Endothelial cell of umbilical vein (primary cell): ENCODE measurements at regions not wholly inside any gene's neighbourhood (a gene's known extent, or its start where the extent isn't known, plus 50 kb on each side); places are given as distances from the start of the nearest gene placed in this dataset.

Experiments
- BruUV-seq: library from RNA; stranded (reverse); fragments of 400-500 nt; replicated peaks from 2 replicates; lab custom pipeline; 2021; lab: Mats Ljungman, UMichigan
- CTCF ChIA-PET: fragments of 300-600, 350-600 bp; sonication (Branson Sonifier 250); formaldehyde crosslinking; loops from one replicate; lab custom pipeline; 2021; ENCODE audit warnings: antibody characterized with exemption, inconsistent platforms; lab: Charles Lee
- POLR2A ChIA-PET: fragments of 300-600, 350-600 bp; sonication (Branson Sonifier 250); formaldehyde crosslinking; loops from one replicate; lab custom pipeline; 2021; ENCODE audit warnings: antibody characterized with exemption, inconsistent platforms; lab: Charles Lee
- DNase-seq: peaks from one replicate; pipeline ENCODE4 v3.0.0-alpha.2; 2011; ENCODE audit warnings: low read depth, low spot score
- FAIRE-seq: peaks from 2 replicates; lab custom pipeline; 2011; peaks lifted over from hg19 to GRCh38; lab: Jason Lieb, UNC
- H2AFZ ChIP-seq: 2 replicates; pipeline ENCODE4 v1.6.0; 2012; ENCODE audit warnings: low read depth, low read length, control low read depth, inconsistent platforms
- H3K27ac ChIP-seq: 2 replicates; pipeline ENCODE4 v1.5.1; 2011; ENCODE audit warnings: low read depth, mild to moderate bottlenecking, control low read depth, low read length, moderate library complexity; ENCODE audit not compliant: insufficient read depth
- H3K27me3 ChIP-seq, 2 experiments: 2 replicates each; pipeline versions ENCODE4 v1.6.0 to v1.6.1; 2011; ENCODE audit warnings: low read length in 2 of 2, mixed read lengths in 1 of 2; ENCODE audit not compliant: control insufficient read depth in 2 of 2, insufficient read depth in 2 of 2
- H3K36me3 ChIP-seq, 2 experiments: 2 replicates in 1 of 2; 3 replicates in 1 of 2; pipeline ENCODE4 v1.5.1; 2011; ENCODE audit warnings: low read length in 2 of 2, mild to moderate bottlenecking in 1 of 2, moderate library complexity in 1 of 2; ENCODE audit not compliant: control insufficient read depth in 2 of 2, insufficient read depth in 2 of 2; ENCODE audit errors: extremely low read depth in 1 of 2
- H3K4me1 ChIP-seq: 3 replicates; pipeline ENCODE4 v1.5.1; 2011; ENCODE audit warnings: mild to moderate bottlenecking, low read length; ENCODE audit not compliant: control insufficient read depth, insufficient read depth; ENCODE audit errors: extremely low read depth
- H3K4me2 ChIP-seq: 2 replicates; pipeline ENCODE4 v1.6.1; 2011; ENCODE audit warnings: low read length, control low read depth, mixed read lengths; ENCODE audit not compliant: insufficient read depth
- H3K4me3 ChIP-seq, 3 experiments: fragments of 200-600 bp in 1 of 3; sonication (generic), shearing (Covaris generic) in 1 of 3; replicated peaks in 1 of 3; 2 replicates each; pipeline ENCODE4 v1.5.1; 2011 to 2016; ENCODE audit warnings: control low read depth in 3 of 3, low read length in 3 of 3, mild to moderate bottlenecking in 2 of 3, inconsistent platforms in 1 of 3, low read depth in 1 of 3, moderate library complexity in 1 of 3; ENCODE audit not compliant: insufficient read depth in 1 of 3
- H3K79me2 ChIP-seq: 2 replicates; pipeline ENCODE4 v1.6.0; 2012; ENCODE audit warnings: low read length, inconsistent platforms; ENCODE audit not compliant: control insufficient read depth, insufficient read depth
- H3K9ac ChIP-seq: replicated peaks from 2 replicates; pipeline ENCODE3; 2011; ENCODE audit warnings: low read length, control low read depth; ENCODE audit not compliant: insufficient read depth; ENCODE audit errors: extremely low read depth
- H3K9me1 ChIP-seq: replicated peaks from 3 replicates; pipeline ENCODE4 v1.6.0; 2011; ENCODE audit warnings: mild to moderate bottlenecking, low read length; ENCODE audit not compliant: control insufficient read depth, insufficient read depth; ENCODE audit errors: extremely low read depth
- H3K9me3 ChIP-seq: replicated peaks from 2 replicates; pipeline ENCODE4 v1.5.1; 2012; ENCODE audit warnings: low read length, inconsistent platforms; ENCODE audit not compliant: control insufficient read depth, insufficient read depth
- H4K20me1 ChIP-seq: replicated peaks from 2 replicates; pipeline ENCODE3; 2011; ENCODE audit warnings: mild to moderate bottlenecking, low read length; ENCODE audit not compliant: control insufficient read depth, insufficient read depth; ENCODE audit errors: extremely low read depth
- EZH2 ChIP-seq: IDR thresholded peaks from 2 replicates; pipeline ENCODE4 v1.6.1; 2012; ENCODE audit warnings: borderline replicate concordance, low read depth, mild to moderate bottlenecking, moderate library complexity, low read length, inconsistent platforms; ENCODE audit not compliant: severe bottlenecking
- FOS ChIP-seq: IDR thresholded peaks from 2 replicates; pipeline ENCODE4 v1.6.1; 2011; ENCODE audit warnings: mild to moderate bottlenecking, low read length, moderate library complexity, borderline replicate concordance; ENCODE audit not compliant: insufficient read depth
- GATA2 ChIP-seq: IDR thresholded peaks from 2 replicates; pipeline ENCODE4 v1.7.0; 2011; ENCODE audit warnings: low read depth, mild to moderate bottlenecking, moderate library complexity, mixed read lengths, low read length; ENCODE audit not compliant: insufficient read length, insufficient read depth
- JUN ChIP-seq: IDR thresholded peaks from 2 replicates; pipeline ENCODE4 v1.6.1; 2011; ENCODE audit warnings: borderline replicate concordance, low read depth; ENCODE audit not compliant: insufficient read length, insufficient read depth
- MYC ChIP-seq: IDR thresholded peaks from one replicate; pipeline ENCODE4 v1.6.1; 2011; ENCODE audit warnings: mild to moderate bottlenecking, low read depth, low read length
- POLR2A ChIP-seq: IDR thresholded peaks from 2 replicates; pipeline ENCODE4 v1.6.1; 2012; ENCODE audit warnings: low read depth, mild to moderate bottlenecking, control low read depth, low read length
- POLR2AphosphoS5 ChIP-seq: IDR thresholded peaks from 2 replicates; pipeline ENCODE4 v1.6.1; 2012; ENCODE audit warnings: low read depth, mild to moderate bottlenecking, control low read depth, low read length, moderate library complexity; ENCODE audit not compliant: insufficient read depth
- dilution Hi-C: fragments of 300-500 bp; cut with MboI; formaldehyde crosslinking; loops from one replicate; pipeline ENCODE4 v1.15.0; 2019; ENCODE audit warnings: low sequenced_read_pairs; ENCODE audit not compliant: extremely low pct_ligation_motif_present
- intact Hi-C: fragments of 100-400 bp; cut with micrococcal nuclease; formaldehyde crosslinking; loops from one replicate; pipeline ENCODE4 v1.10.0; 2022
- TF ChIP-seq, protein P1 (sequence below), 2 donors: IDR thresholded peaks; 1 replicate in 1 of 2; 2 replicates in 1 of 2; pipeline ENCODE4 v1.5.1; 2011; ENCODE audit warnings: low read length in 2 of 2, mild to moderate bottlenecking in 2 of 2, moderate library complexity in 2 of 2, control low read depth in 1 of 2, inconsistent platforms in 1 of 2, low read depth in 1 of 2; ENCODE audit not compliant: insufficient read depth in 1 of 2; ENCODE audit errors: extremely low read depth in 1 of 2
- TF ChIP-seq, protein P2 (sequence below): IDR thresholded peaks from 2 replicates; pipeline ENCODE4 v1.6.1; 2011; ENCODE audit not compliant: insufficient read depth, insufficient read length

DNA sequence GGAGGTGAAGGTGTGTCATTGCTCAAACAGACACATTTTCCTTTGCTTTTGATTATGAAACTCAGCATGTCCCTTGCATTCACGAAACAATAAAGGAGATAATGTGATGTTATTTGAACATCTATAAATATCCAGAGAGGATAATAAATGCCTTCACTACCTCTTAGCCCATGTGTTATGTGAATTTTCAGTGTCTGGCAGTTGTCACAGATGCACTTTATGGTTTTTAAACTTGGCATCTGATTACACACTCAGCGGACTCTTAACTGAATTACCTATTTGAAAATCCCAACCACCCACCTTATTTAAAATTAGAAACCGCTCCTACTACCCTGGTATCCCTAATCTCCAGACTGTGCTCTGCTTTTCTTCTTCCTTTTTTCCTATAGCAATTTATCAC is 254.2 kb downstream of the COG6 start:
- no peaks in the 10 kb centered on the region for H4K20me1 ChIP-seq
- no peaks in the 10 kb centered on the region for H3K4me1 ChIP-seq
- DNase-seq (no peak), FAIRE-seq (no peak)
- H2AFZ ChIP-seq, result no peak overlapping the region
- H3K36me3 ChIP-seq, result no peaks in the 10 kb centered on the region
- no peak overlapping the region for H3K4me3 ChIP-seq
- CTCF ChIA-PET, result no interaction called here
- H3K9ac ChIP-seq, result no peak overlapping the region
- intact Hi-C loops, result no loop called here
- TF ChIP-seq POLR2AphosphoS5 (no peak), JUN (no peak), GATA2 (no peak), EZH2 (no peak), FOS (no peak)
- TF ChIP-seq, protein P1, sequence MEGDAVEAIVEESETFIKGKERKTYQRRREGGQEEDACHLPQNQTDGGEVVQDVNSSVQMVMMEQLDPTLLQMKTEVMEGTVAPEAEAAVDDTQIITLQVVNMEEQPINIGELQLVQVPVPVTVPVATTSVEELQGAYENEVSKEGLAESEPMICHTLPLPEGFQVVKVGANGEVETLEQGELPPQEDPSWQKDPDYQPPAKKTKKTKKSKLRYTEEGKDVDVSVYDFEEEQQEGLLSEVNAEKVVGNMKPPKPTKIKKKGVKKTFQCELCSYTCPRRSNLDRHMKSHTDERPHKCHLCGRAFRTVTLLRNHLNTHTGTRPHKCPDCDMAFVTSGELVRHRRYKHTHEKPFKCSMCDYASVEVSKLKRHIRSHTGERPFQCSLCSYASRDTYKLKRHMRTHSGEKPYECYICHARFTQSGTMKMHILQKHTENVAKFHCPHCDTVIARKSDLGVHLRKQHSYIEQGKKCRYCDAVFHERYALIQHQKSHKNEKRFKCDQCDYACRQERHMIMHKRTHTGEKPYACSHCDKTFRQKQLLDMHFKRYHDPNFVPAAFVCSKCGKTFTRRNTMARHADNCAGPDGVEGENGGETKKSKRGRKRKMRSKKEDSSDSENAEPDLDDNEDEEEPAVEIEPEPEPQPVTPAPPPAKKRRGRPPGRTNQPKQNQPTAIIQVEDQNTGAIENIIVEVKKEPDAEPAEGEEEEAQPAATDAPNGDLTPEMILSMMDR (IDR thresholded peaks at IDR 0.05; ENCODE audit: extremely low read depth in 1 of 2, insufficient read depth in 1 of 2, low read depth in 1 of 2, low read length in 2 of 2), result no peak
- no peaks in the 10 kb centered on the region for H3K9me1 ChIP-seq
- H3K9me3 ChIP-seq, result no peaks in the 10 kb centered on the region
- no peaks in the 10 kb centered on the region for H3K27me3 ChIP-seq
- POLR2A ChIA-PET, result no interaction called here
- no peak overlapping the region for H3K4me2 ChIP-seq
- H3K79me2 ChIP-seq, result no peaks in the 10 kb centered on the region
- no peak overlapping the region for H3K27ac ChIP-seq
- dilution Hi-C loops, result no loop called here
- BruUV-seq, result no TSS peak

DNA sequence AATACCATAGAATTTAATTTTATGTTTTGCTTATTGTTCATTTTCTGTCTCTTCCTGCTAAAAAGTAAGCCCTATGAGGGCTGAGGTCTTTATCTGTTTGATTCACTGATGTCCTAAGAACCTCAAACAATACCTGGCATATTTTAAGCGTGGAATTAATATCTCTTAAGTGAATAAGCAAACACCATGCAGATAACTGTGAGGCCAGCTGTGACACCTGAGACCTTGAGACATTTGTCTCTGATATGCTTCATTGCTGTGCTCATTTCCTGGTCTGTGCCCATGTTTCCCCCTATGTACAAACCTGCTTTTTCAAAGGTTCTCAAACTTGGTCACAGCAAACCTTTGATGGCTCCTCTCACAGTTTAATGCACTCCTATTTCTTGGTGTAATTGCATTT is 254.6 kb downstream of the COG6 start:
- Histone ChIP-seq H3K4me3 (no peak overlapping the region), H3K36me3 (no peaks in the 10 kb centered on the region), H3K27ac (no peak overlapping the region), H3K9ac (no peak overlapping the region), H3K4me1 (no peaks in the 10 kb centered on the region), H3K9me1 (no peaks in the 10 kb centered on the region), H2AFZ (no peak overlapping the region), H3K9me3 (no peaks in the 10 kb centered on the region), H4K20me1 (no peaks in the 10 kb centered on the region), H3K4me2 (no peak overlapping the region), H3K79me2 (no peaks in the 10 kb centered on the region), H3K27me3 (no peaks in the 10 kb centered on the region)
- POLR2A ChIA-PET, result no interaction called here
- dilution Hi-C loops (no loop called here), intact Hi-C loops (no loop called here)
- TF ChIP-seq POLR2AphosphoS5 (no peak), FOS (no peak), POLR2A (no peak), EZH2 (no peak), MYC (no peak), GATA2 (no peak), JUN (no peak)
- TF ChIP-seq, protein P2, sequence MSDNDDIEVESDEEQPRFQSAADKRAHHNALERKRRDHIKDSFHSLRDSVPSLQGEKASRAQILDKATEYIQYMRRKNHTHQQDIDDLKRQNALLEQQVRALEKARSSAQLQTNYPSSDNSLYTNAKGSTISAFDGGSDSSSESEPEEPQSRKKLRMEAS, result no peak
- TF ChIP-seq, protein P1 (IDR thresholded peaks at IDR 0.05; ENCODE audit: extremely low read depth in 1 of 2, insufficient read depth in 1 of 2, low read depth in 1 of 2, low read length in 2 of 2), result no peak
- no peak for FAIRE-seq
- no peak for DNase-seq
- BruUV-seq, result no TSS peak
- CTCF ChIA-PET, result no interaction called here
